Right lobe of liver (tissue), 6 donors: ENCODE measurements at regions not wholly inside any gene's neighbourhood (a gene's known extent, or its start where the extent isn't known, plus 50 kb on each side); places are given as distances from the start of the nearest gene placed in this dataset.

Experiments
- ATAC-seq, 4 donors: fragments of 200-7000 bp; cut with Tn5 transposase; one replicate each; pipeline ENCODE4 v1.9.1; 2020; ENCODE audit warnings: mild to moderate bottlenecking in 4 of 4, moderate library complexity in 4 of 4
- DNase-seq, 3 donors: peaks; one replicate each; pipeline ENCODE4 v3.0.0-alpha.2; 2020
- H3K27ac ChIP-seq, 3 donors: fragments of 200-600 bp; one replicate each; pipeline ENCODE4 v1.8.0; 2022
- H3K27me3 ChIP-seq, 2 donors: fragments of 200-600 bp; one replicate each; pipeline ENCODE4 v1.8.0; 2022
- H3K36me3 ChIP-seq, 4 donors: fragments of 200-600 bp; sonication (generic) in 1 of 4; one replicate each; pipeline versions ENCODE4 v1.5.1 to v1.8.0; 2017 to 2022; ENCODE audit warnings: control low read depth in 1 of 4
- H3K4me1 ChIP-seq, 4 donors: fragments of 200-600 bp; sonication (generic) in 1 of 4; one replicate each; pipeline versions ENCODE4 v1.5.1 to v1.8.0; 2017 to 2022; ENCODE audit warnings: control low read depth in 1 of 4
- H3K4me3 ChIP-seq, 3 donors: fragments of 200-600 bp; one replicate each; pipeline ENCODE4 v1.8.0; 2022
- H3K9me3 ChIP-seq, 4 donors: fragments of 200-600 bp; sonication (generic) in 1 of 4; one replicate each; pipeline versions ENCODE4 v1.5.1 to v1.8.0; 2017 to 2022; ENCODE audit warnings: control low read depth in 1 of 4
- CTCF ChIP-seq, 4 donors: fragments of 200-600 bp in 3 of 4; fragments of 450-650 bp in 1 of 4; IDR thresholded peaks; one replicate each; pipeline versions ENCODE4 v1.5.1 to v1.8.0; 2016 to 2022; ENCODE audit warnings: antibody characterized with exemption in 4 of 4, mild to moderate bottlenecking in 2 of 4
- POLR2A ChIP-seq: fragments of 450-650 bp; IDR thresholded peaks from one replicate; pipeline ENCODE4 v1.6.1; 2017; ENCODE audit warnings: antibody characterized with exemption, mild to moderate bottlenecking
- WGBS: methylation state at CpG from one replicate; pipeline ENCODE4 v1.1.6; 2018; ENCODE audit warnings: low coverage, low lambda C conversion rate; ENCODE audit not compliant: insufficient coverage; ENCODE audit errors: missing lambda C conversion rate; 5-methylcytosine and 5-hydroxymethylcytosine counted together
- intact Hi-C, 2 donors: fragments of 100-400 bp; cut with DNase I; formaldehyde crosslinking; loops; one replicate each; pipeline versions ENCODE4 v1.11.2 to v1.14.1; 2022
- donor health status: DM: no; HTN: yes; CAD: no.
- donor health status: DM: no; HTN: no; CAD: no.
- donor health status: DM: no; HTN: no; CAD: no.
- donor health status: DM: no; HTN: yes; CAD: no.
- donor health status: DM: no; HTN: yes; CAD: no.

DNA sequence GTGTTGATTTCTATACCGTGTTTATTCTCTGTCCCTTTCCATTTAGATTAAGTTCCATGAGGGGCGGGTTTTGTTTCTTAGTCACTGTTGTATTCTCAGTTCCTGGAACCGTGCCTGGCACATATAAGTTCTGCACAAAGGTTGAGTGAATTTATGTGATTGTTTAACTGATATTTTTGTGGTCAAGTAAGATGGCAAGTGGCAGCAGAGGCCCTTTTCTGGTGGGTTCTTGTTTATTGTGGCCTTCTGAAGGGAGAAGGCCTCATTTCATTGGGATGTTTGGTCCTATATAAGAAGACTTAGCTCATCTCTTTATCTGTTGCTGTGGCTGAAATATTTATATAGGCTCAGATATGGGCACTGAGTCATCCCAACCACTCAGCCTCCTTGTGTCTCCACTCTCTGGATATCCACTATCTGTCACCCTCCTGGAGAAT is 262.5 kb downstream of the PSAT1 start:
- DNase-seq (no peak), ATAC-seq (no peak)
- no peaks in the 10 kb centered on the region for H3K27me3 ChIP-seq
- H3K9me3 ChIP-seq, result no peaks in the 10 kb centered on the region
- H3K4me1 ChIP-seq, result no peaks in the 10 kb centered on the region
- 69% methylated on average over 3 of the region's 3 CpGs for WGBS
- no peak overlapping the region for H3K4me3 ChIP-seq
- no peaks in the 10 kb centered on the region for H3K36me3 ChIP-seq
- intact Hi-C loops, result no loop called here
- no peak overlapping the region for H3K27ac ChIP-seq
- TF ChIP-seq POLR2A (no peak), CTCF (IDR thresholded peaks at IDR 0.05) (no peak)

DNA sequence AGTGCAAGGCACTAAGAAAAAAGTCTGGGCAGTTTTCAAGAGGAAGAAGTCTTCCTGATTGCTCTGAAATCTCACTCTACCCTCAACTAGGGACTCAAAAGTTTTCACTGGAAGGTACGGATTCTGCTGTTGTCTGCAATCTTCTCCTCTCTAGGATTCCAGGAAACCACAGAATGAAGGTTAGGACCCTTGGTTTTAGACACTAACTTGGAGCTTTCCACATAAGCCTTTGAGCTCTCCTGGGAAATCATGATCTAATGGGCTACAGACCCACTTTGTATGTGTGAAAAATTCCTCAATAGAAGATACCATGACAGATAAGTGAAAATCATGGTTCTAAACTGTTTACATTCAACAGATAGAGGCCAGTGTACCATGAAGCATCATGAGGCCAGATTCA is 265.1 kb downstream of the PSAT1 start:
- Histone ChIP-seq H3K9me3 (no peaks in the 10 kb centered on the region), H3K27me3 (no peaks in the 10 kb centered on the region), H3K27ac (no peak overlapping the region), H3K4me1 (no peaks in the 10 kb centered on the region), H3K4me3 (no peak overlapping the region), H3K36me3 (no peaks in the 10 kb centered on the region)
- 80% methylated on average over 1 of the region's 1 CpG for WGBS
- DNase-seq, result no peak
- TF ChIP-seq CTCF (IDR thresholded peaks at IDR 0.05) (no peak), POLR2A (no peak)
- intact Hi-C loops, result no loop called here
- ATAC-seq, result no peak

DNA sequence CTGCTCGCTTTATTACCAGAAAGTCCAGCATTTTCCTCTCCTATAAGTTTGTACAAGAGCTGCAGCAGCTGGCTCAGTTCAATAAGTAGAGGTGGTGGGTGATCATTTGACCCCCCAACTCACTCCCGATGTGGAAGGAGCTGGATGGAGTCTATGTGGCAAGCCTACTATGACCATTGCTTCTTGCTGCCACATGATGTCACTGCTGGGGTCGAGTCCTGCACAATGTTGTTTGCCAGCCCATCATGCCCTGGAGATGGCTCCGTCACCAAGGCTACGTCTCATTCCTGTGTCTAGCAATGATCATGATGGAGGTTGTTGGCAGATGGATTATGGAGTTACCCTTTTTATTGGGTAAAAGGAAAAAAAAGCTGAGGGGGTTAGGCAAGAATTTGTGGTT is 266.3 kb downstream of the PSAT1 start:
- no peak overlapping the region for H3K27ac ChIP-seq
- no peaks in the 10 kb centered on the region for H3K36me3 ChIP-seq
- no peaks in the 10 kb centered on the region for H3K4me1 ChIP-seq
- no peaks in the 10 kb centered on the region for H3K27me3 ChIP-seq
- DNase-seq (no peak), ATAC-seq (no peak)
- whole genome bisulfite sequencing, result 68% methylated on average over 4 of the region's 5 CpGs
- TF ChIP-seq CTCF (IDR thresholded peaks at IDR 0.05) (no peak), POLR2A (no peak)
- intact Hi-C loops, result no loop called here
- no peak overlapping the region for H3K4me3 ChIP-seq
- H3K9me3 ChIP-seq, result no peaks in the 10 kb centered on the region

GRCh38 chr9:78565481-78565880 is 268.6 kb downstream of the PSAT1 start:
- no peak overlapping the region for H3K4me3 ChIP-seq
- H3K4me1 ChIP-seq, result no peaks in the 10 kb centered on the region
- no peak for DNase-seq
- 40% methylated on average over 2 of the region's 5 CpGs for WGBS
- no peak overlapping the region for H3K27ac ChIP-seq
- intact Hi-C loops, result no loop called here
- H3K27me3 ChIP-seq, result no peaks in the 10 kb centered on the region
- no peaks in the 10 kb centered on the region for H3K9me3 ChIP-seq
- H3K36me3 ChIP-seq, result no peaks in the 10 kb centered on the region
- ATAC-seq, result no peak
- no peak for TF ChIP-seq POLR2A
- TF ChIP-seq CTCF (IDR thresholded peaks at IDR 0.05), result no peak

DNA sequence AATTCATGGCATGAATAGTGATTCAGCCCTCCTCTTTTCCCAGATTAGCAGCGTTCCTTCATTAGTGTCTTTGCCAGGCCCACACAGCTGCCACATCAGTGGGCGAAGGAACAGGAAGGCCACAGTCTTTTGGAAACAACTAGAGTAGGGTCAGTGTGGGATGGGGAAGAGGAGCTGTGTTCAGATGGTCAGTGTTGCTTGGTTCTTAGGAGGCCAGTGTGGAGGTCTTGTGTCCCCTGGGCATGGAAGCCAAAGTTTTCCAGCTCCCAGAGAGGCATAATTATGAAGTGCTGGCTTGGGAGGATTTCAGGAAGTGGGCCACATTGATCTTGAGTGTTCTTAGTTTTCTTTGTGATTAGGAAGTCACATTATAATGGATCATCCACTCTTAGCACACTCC is 269.6 kb downstream of the PSAT1 start:
- Histone ChIP-seq H3K4me1 (no peaks in the 10 kb centered on the region), H3K9me3 (no peaks in the 10 kb centered on the region), H3K4me3 (no peak overlapping the region), H3K27ac (no peak overlapping the region), H3K36me3 (no peaks in the 10 kb centered on the region), H3K27me3 (no peaks in the 10 kb centered on the region)
- ATAC-seq, result no peak
- no peak for DNase-seq
- TF ChIP-seq CTCF (IDR thresholded peaks at IDR 0.05) (no peak), POLR2A (no peak)
- intact Hi-C loops, result no loop called here
- WGBS, result no CpG with 5 or more reads among the region's 2 CpGs
